Heart left ventricle (tissue), 16 donors: ENCODE measurements at regions not wholly inside any gene's neighbourhood (a gene's known extent, or its start where the extent isn't known, plus 50 kb on each side); places are given as distances from the start of the nearest gene placed in this dataset.

ENCODE experiments used
- ATAC-seq, 4 donors: fragments of 200-7000 bp; cut with Tn5 transposase; one replicate each; pipeline ENCODE4 v1.9.1; 2020 to 2022; ENCODE audit warnings: moderate library complexity in 4 of 4, mild to moderate bottlenecking in 3 of 4, moderate number of reproducible peaks in 1 of 4
- DNase-seq, 5 donors: peaks; one replicate each; pipeline ENCODE4 v3.0.0-alpha.2; 2020
- H3K27ac ChIP-seq, 12 donors: fragments of 200-600 bp; sonication (generic) in 4 of 12; one replicate each; pipeline versions ENCODE4 v1.5.0 to v1.8.0; 2016 to 2022; ENCODE audit warnings: mild to moderate bottlenecking in 2 of 12
- H3K27me3 ChIP-seq, 9 donors: fragments of 200-600 bp; sonication (generic) in 2 of 9; one replicate each; pipeline versions ENCODE4 v1.5.1 to v1.8.0; 2016 to 2022; ENCODE audit warnings: mild to moderate bottlenecking in 3 of 9
- H3K36me3 ChIP-seq, 9 donors: fragments of 200-600 bp; sonication (generic) in 2 of 9; one replicate each; pipeline versions ENCODE4 v1.5.0 to v1.8.0; 2018 to 2022; ENCODE audit warnings: mild to moderate bottlenecking in 2 of 9
- H3K4me1 ChIP-seq, 12 donors: fragments of 200-600 bp; sonication (generic) in 4 of 12; one replicate each; pipeline versions ENCODE4 v1.5.0 to v1.8.0; 2016 to 2022; ENCODE audit warnings: mild to moderate bottlenecking in 3 of 12
- H3K4me3 ChIP-seq, 12 donors: fragments of 200-600 bp; sonication (generic) in 4 of 12; one replicate each; pipeline versions ENCODE4 v1.5.0 to v1.8.0; 2017 to 2022; ENCODE audit warnings: mild to moderate bottlenecking in 9 of 12, moderate library complexity in 4 of 12
- H3K9me3 ChIP-seq, 12 donors: fragments of 200-600 bp; sonication (generic) in 4 of 12; one replicate each; pipeline versions ENCODE4 v1.5.0 to v1.8.0; 2016 to 2022; ENCODE audit warnings: mild to moderate bottlenecking in 1 of 12
- CTCF ChIP-seq, 12 donors: fragments of 200-600 bp; sonication (generic) in 4 of 12; IDR thresholded peaks; one replicate each; pipeline versions ENCODE4 v1.5.0 to v1.8.0; 2018 to 2022; ENCODE audit warnings: antibody characterized with exemption in 12 of 12, mild to moderate bottlenecking in 5 of 12
- POLR2A ChIP-seq, 2 donors: fragments of 450-650 bp; IDR thresholded peaks; one replicate each; pipeline ENCODE4 v1.6.1; 2017; ENCODE audit warnings: antibody characterized with exemption in 2 of 2, mild to moderate bottlenecking in 2 of 2, moderate library complexity in 2 of 2
- WGBS, 4 donors: extraction: QIAGEN DNeasy Blood & Tissue Kit in 2 of 4; methylation state at CpG; one replicate each; pipeline versions ENCODE4 v1.1.5 to v1.1.7; 2013 to 2018; 5-methylcytosine and 5-hydroxymethylcytosine counted together
- intact Hi-C, 10 donors: fragments of 100-400 bp; cut with DNase I; formaldehyde crosslinking; loops; one replicate each; pipeline versions ENCODE4 v1.11.1 to v1.14.2; 2022
- donor health status: ischemic (EF 13 %, LVEDD 7.1; RV severe dilation, severe dysfunction).
- donor health status: healthy with polysubstance abuse.
- donor health status: DM: no; HTN: yes; CAD: no.
- donor health status: DM: no; HTN: no; CAD: no.
- donor health status: ischemic (EF 25% LVEDD 6.9; RV normal size, moderate dysfunction).
- donor health status: ischemic (EF 25% LVEDD 5.7; RV mildly dilated, moderate dysfunction).
- donor health status: healthy.
- donor health status: DM: yes; HTN: yes; CAD: no.
- donor health status: ischemic (EF 35%, LVEDD 5.7; RV mildly dilated, moderate dysfunction).
- donor health status: nonischemic (EF 11% LVEDD 7.7; RV severe dilation, severe dysfunction).
- donor health status: DM: yes; HTN: yes; CAD: no.
- donor health status: PGD.
- donor health status: ischemic (EF 29% LVEDD 5.4; RV normal size, mild dysfunction).
- donor health status: nonischemic (EF 23%, LVEDD 6.1; RV moderate dilation, normal function).

GRCh38 chr18:24656050-24656449, 195.6 kb downstream of the HRH4 start:
- intact Hi-C loops, result no loop called here
- TF ChIP-seq POLR2A (IDR thresholded peaks at IDR 0.05) (no peak), CTCF (IDR thresholded peaks at IDR 0.05) (no peak)
- WGBS, 4 donors, result 51 to 63% (median 55%) methylated on average over 4 of the region's 4 CpGs
- ATAC-seq, result peak in 1 of 4 donors; percentile 39
- Histone ChIP-seq H3K36me3 (no peaks in the 10 kb centered on the region), H3K27me3 (no peaks in the 10 kb centered on the region), H3K4me1 (peaks cover 0 to 32% (median 10%) of the 10 kb centered on the region in 12 donors), H3K4me3 (no peak overlapping the region), H3K9me3 (peaks cover 0 to 7% (median 0%) of the 10 kb centered on the region in 12 donors), H3K27ac (peak overlapping the region in 2 of 12 donors; percentile 27 to 33)
- DNase-seq, result no peak

- no peak for TF ChIP-seq CTCF (IDR thresholded peaks at IDR 0.05)
- no peak for TF ChIP-seq POLR2A (IDR thresholded peaks at IDR 0.05)
- 83 to 87% (median 86%) methylated on average over 7 of the region's 7 CpGs for WGBS, 4 donors
- no peaks in the 10 kb centered on the region for H3K36me3 ChIP-seq
- no peaks in the 10 kb centered on the region for H3K27me3 ChIP-seq
- H3K4me1 ChIP-seq, result peaks cover 0 to 39% (median 12%) of the 10 kb centered on the region in 12 donors
- DNase-seq (no peak), ATAC-seq (peak in 3 of 4 donors; percentile 11 to 50 (median 24))
- intact Hi-C loops, result no loop called here
- peak overlapping the region in 9 of 12 donors; percentile 27 to 68 (median 56) for H3K27ac ChIP-seq
- no peak overlapping the region for H3K4me3 ChIP-seq
- H3K9me3 ChIP-seq, result no peaks in the 10 kb centered on the region
Measured at GRCh38 chr18:24656551-24657443, 196.4 kb downstream of the HRH4 start.

GRCh38 chr18:24657444-24657842, 197.0 kb downstream of the HRH4 start:
- ATAC-seq (peak in 3 of 4 donors; percentile 45 to 72 (median 61)), DNase-seq (peak in 3 of 5 donors; percentile 25 to 69 (median 52))
- Histone ChIP-seq H3K4me1 (peaks cover 0 to 39% (median 12%) of the 10 kb centered on the region in 12 donors), H3K4me3 (no peak overlapping the region), H3K36me3 (no peaks in the 10 kb centered on the region), H3K9me3 (no peaks in the 10 kb centered on the region), H3K27me3 (no peaks in the 10 kb centered on the region), H3K27ac (peak overlapping the region in 9 of 12 donors; percentile 27 to 68 (median 56))
- 31 to 39% (median 34%) methylated on average over 7 of the region's 7 CpGs for WGBS, 4 donors
- intact Hi-C loops, result no loop called here
- TF ChIP-seq POLR2A (IDR thresholded peaks at IDR 0.05) (no peak), CTCF (IDR thresholded peaks at IDR 0.05) (no peak)

- TF ChIP-seq POLR2A (IDR thresholded peaks at IDR 0.05) (no peak), CTCF (IDR thresholded peaks at IDR 0.05) (no peak)
- peaks cover 0 to 42% (median 12%) of the 10 kb centered on the region in 12 donors for H3K4me1 ChIP-seq
- H3K27me3 ChIP-seq, result no peaks in the 10 kb centered on the region
- H3K36me3 ChIP-seq, result no peaks in the 10 kb centered on the region
- H3K4me3 ChIP-seq, result no peak overlapping the region
- WGBS, 4 donors, result 29 to 57% (median 45%) methylated on average over 1 of the region's 1 CpG
- no peaks in the 10 kb centered on the region for H3K9me3 ChIP-seq
- no peak for ATAC-seq
- peak overlapping the region in 5 of 12 donors; percentile 13 to 68 (median 29) for H3K27ac ChIP-seq
- intact Hi-C loops, result no loop called here
- DNase-seq, result no peak
Measured at GRCh38 chr18:24658302-24658701, 197.9 kb downstream of the HRH4 start.
